MM.1S (cell line): ENCODE measurements at regions not wholly inside any gene's neighbourhood (a gene's known extent, or its start where the extent isn't known, plus 50 kb on each side); places are given as distances from the start of the nearest gene placed in this dataset.

Experiments used
- DNase-seq: peaks from one replicate; pipeline ENCODE4 v3.0.0-alpha.2; 2015
- H2AFZ ChIP-seq: fragments of 300-600 bp; sonication (generic); 2 replicates; pipeline ENCODE4 v1.6.0; 2016; ENCODE audit warnings: antibody characterized with exemption, low read length
- H3F3A ChIP-seq: fragments of 300-600 bp; sonication (generic); 2 replicates; pipeline ENCODE4 v1.6.1; 2016; ENCODE audit warnings: mild to moderate bottlenecking, antibody characterized with exemption, low read length, moderate library complexity, mixed read lengths; ENCODE audit not compliant: insufficient read depth
- H3K27ac ChIP-seq: fragments of 300-600 bp; sonication (generic); 2 replicates; pipeline ENCODE4 v1.5.1; 2016; ENCODE audit warnings: mild to moderate bottlenecking, low read length
- H3K27me3 ChIP-seq: fragments of 300-600 bp; sonication (generic); replicated peaks from 2 replicates; pipeline ENCODE4 v1.6.0; 2016; ENCODE audit warnings: low read length; ENCODE audit not compliant: insufficient read depth
- H3K36me3 ChIP-seq: fragments of 300-600 bp; sonication (generic); replicated peaks from 2 replicates; pipeline ENCODE4 v1.6.1; 2016; ENCODE audit warnings: mild to moderate bottlenecking, low read length, mixed read lengths; ENCODE audit not compliant: insufficient read depth
- H3K4me1 ChIP-seq: fragments of 300-600 bp; sonication (generic); 2 replicates; pipeline ENCODE4 v1.6.1; 2016; ENCODE audit warnings: low read length, mixed read lengths
- H3K4me2 ChIP-seq: fragments of 300-600 bp; sonication (generic); 2 replicates; pipeline ENCODE4 v1.6.0; 2016; ENCODE audit warnings: low read depth, low read length
- H3K4me3 ChIP-seq: fragments of 300-600 bp; sonication (generic); 2 replicates; pipeline ENCODE4 v1.5.1; 2016; ENCODE audit warnings: low read length, mixed read lengths
- H3K79me2 ChIP-seq: fragments of 300-600 bp; sonication (generic); 2 replicates; pipeline ENCODE4 v1.6.1; 2016; ENCODE audit warnings: mixed run types, low read length, mixed read lengths
- H3K9ac ChIP-seq: fragments of 300-600 bp; sonication (generic); 2 replicates; pipeline ENCODE4 v1.6.1; 2016; ENCODE audit warnings: low read length, mixed read lengths
- H3K9me2 ChIP-seq: fragments of 300-600 bp; sonication (generic); replicated peaks from 2 replicates; pipeline ENCODE4 v1.6.1; 2016; ENCODE audit warnings: mild to moderate bottlenecking, low read length, mixed read lengths; ENCODE audit not compliant: insufficient read depth
- H3K9me3 ChIP-seq: fragments of 300-600 bp; sonication (generic); replicated peaks from 2 replicates; pipeline ENCODE4 v1.6.1; 2016; ENCODE audit warnings: mild to moderate bottlenecking, low read length, mixed read lengths; ENCODE audit not compliant: insufficient read depth
- H4K20me1 ChIP-seq: fragments of 300-600 bp; sonication (generic); 2 replicates; pipeline ENCODE4 v1.6.1; 2016; ENCODE audit warnings: mild to moderate bottlenecking, low read length, moderate library complexity, mixed read lengths; ENCODE audit not compliant: insufficient read depth
- CTCF ChIP-seq: fragments of 300-600 bp; sonication (generic); IDR thresholded peaks from 2 replicates; pipeline ENCODE4 v1.5.1; 2016; ENCODE audit warnings: antibody characterized with exemption, low read length, mixed read lengths
- EZH2 ChIP-seq: fragments of 300-600 bp; sonication (generic); optimal IDR thresholded peaks from 2 replicates; pipeline ENCODE3; 2017; ENCODE audit warnings: low read depth, mild to moderate bottlenecking, antibody characterized with exemption, low read length, mixed read lengths
- EZH2phosphoT487 ChIP-seq: fragments of 300-600 bp; sonication (generic); IDR thresholded peaks from 2 replicates; pipeline ENCODE4 v1.6.1; 2018; ENCODE audit warnings: antibody characterized with exemption, low read length

- TF ChIP-seq EZH2: no peak
These were observed 92.5 kb upstream of the CD55 start for GRCh38 chr1:207228987-207229386.

GRCh38 chr1:207230441-207230840 lies 91.0 kb upstream of the CD55 start:
- TF ChIP-seq EZH2phosphoT487: no peak
- TF ChIP-seq EZH2: no peak
- no peak for TF ChIP-seq CTCF
- Histone ChIP-seq H3K79me2 (no peaks in the 10 kb centered on the region), H3K4me2 (no peak overlapping the region), H3K9me2 (no peaks in the 10 kb centered on the region), H3K9me3 (no peaks in the 10 kb centered on the region), H3K4me3 (no peak overlapping the region), H3K27ac (no peak overlapping the region), H2AFZ (no peak overlapping the region), H3K4me1 (no peaks in the 10 kb centered on the region), H3K36me3 (no peaks in the 10 kb centered on the region), H3F3A (no peaks in the 10 kb centered on the region), H4K20me1 (no peaks in the 10 kb centered on the region), H3K27me3 (no peaks in the 10 kb centered on the region), H3K9ac (no peak overlapping the region)
- no peak for DNase-seq

More at GRCh38 chr1:207228987-207229386, 92.5 kb upstream of the CD55 start:
- Histone ChIP-seq H3K4me2 (no peak overlapping the region), H3K4me1 (no peaks in the 10 kb centered on the region), H3K9me2 (no peaks in the 10 kb centered on the region), H4K20me1 (no peaks in the 10 kb centered on the region), H3K9me3 (no peaks in the 10 kb centered on the region), H3K36me3 (no peaks in the 10 kb centered on the region), H3F3A (no peaks in the 10 kb centered on the region), H3K27me3 (no peaks in the 10 kb centered on the region), H3K4me3 (no peak overlapping the region), H3K27ac (no peak overlapping the region), H3K79me2 (no peaks in the 10 kb centered on the region), H3K9ac (no peak overlapping the region), H2AFZ (no peak overlapping the region)
- DNase-seq: no peak

DNA sequence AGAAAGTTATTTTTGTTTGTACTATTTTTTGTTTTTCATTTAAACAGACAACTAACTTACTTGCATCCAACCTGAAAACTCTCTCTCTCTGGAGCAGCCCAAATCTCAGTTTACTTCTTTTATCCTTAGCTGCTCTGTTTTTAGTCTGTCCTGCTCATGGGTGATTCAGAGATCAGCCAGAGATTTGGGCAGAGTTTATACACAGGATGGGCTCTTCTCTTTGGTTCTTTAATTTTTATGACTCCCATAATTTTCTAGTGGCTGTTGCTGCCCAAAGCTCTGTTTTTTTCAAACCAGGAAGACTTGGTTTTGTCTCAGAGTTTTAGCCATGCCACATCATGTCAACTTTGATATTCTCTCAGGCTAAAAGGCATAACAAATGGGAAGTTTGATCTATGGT lies 86.8 kb upstream of the CD55 start:
- Histone ChIP-seq H3K79me2 (no peaks in the 10 kb centered on the region), H3K4me1 (no peaks in the 10 kb centered on the region), H3F3A (no peaks in the 10 kb centered on the region), H4K20me1 (no peaks in the 10 kb centered on the region), H3K9me2 (no peaks in the 10 kb centered on the region), H3K36me3 (no peaks in the 10 kb centered on the region), H3K9ac (no peak overlapping the region), H3K27ac (no peak overlapping the region), H3K4me2 (no peak overlapping the region), H2AFZ (no peak overlapping the region), H3K9me3 (no peaks in the 10 kb centered on the region), H3K4me3 (no peak overlapping the region), H3K27me3 (no peaks in the 10 kb centered on the region)
- no peak for TF ChIP-seq EZH2
- TF ChIP-seq CTCF: no peak
- TF ChIP-seq EZH2phosphoT487: no peak
- DNase-seq: no peak

- Histone ChIP-seq H3K9me2 (no peaks in the 10 kb centered on the region), H3K79me2 (no peaks in the 10 kb centered on the region), H4K20me1 (no peaks in the 10 kb centered on the region), H3K36me3 (no peaks in the 10 kb centered on the region), H3K4me3 (no peak overlapping the region), H3F3A (no peaks in the 10 kb centered on the region), H3K27ac (no peak overlapping the region), H3K9me3 (no peaks in the 10 kb centered on the region), H3K9ac (no peak overlapping the region), H3K27me3 (no peaks in the 10 kb centered on the region), H3K4me1 (no peaks in the 10 kb centered on the region), H3K4me2 (no peak overlapping the region), H2AFZ (no peak overlapping the region)
- no peak for DNase-seq
- TF ChIP-seq EZH2phosphoT487: no peak
- no peak for TF ChIP-seq CTCF
- TF ChIP-seq EZH2: no peak
These were observed 81.6 kb upstream of the CD55 start for GRCh38 chr1:207239874-207240273.
